IMR-90 (cell line): ENCODE measurements at regions not wholly inside any gene's neighbourhood (a gene's known extent, or its start where the extent isn't known, plus 50 kb on each side); places are given as distances from the start of the nearest gene placed in this dataset.

ENCODE experiments used
- ATAC-seq: fragments of 200-7000 bp; cut with Tn5 transposase; 2 replicates; pipeline ENCODE4 v1.9.1; 2020; ENCODE audit warnings: low read depth, mild to moderate bottlenecking, moderate library complexity
- BruUV-seq: library from RNA; stranded (reverse); fragments of 400-500 nt; replicated peaks from 2 replicates; lab custom pipeline; 2021; lab: Mats Ljungman, UMichigan
- CTCF ChIA-PET: fragments of 300-600 bp; formaldehyde crosslinking; extraction: SDS; loops from one replicate; lab custom pipeline; 2021; ENCODE audit warnings: antibody characterized with exemption; lab: Yijun Ruan, JAX
- POLR2A ChIA-PET: fragments of 300-600 bp; sonication (Branson Sonifier 250); formaldehyde crosslinking; loops from one replicate; lab custom pipeline; 2022; ENCODE audit warnings: antibody characterized with exemption; ENCODE audit not compliant: unreplicated experiment; lab: Charles Lee
- DNase-seq: peaks from one replicate; pipeline ENCODE4 v3.0.0; 2013
- H2AFZ ChIP-seq: replicated peaks from 2 replicates; pipeline ENCODE3; 2013; ENCODE audit warnings: low read length, mild to moderate bottlenecking; ENCODE audit not compliant: poor library complexity
- H2AK5ac ChIP-seq: 2 replicates; pipeline ENCODE4 v1.6.1; 2013; ENCODE audit warnings: low read depth, low read length, inconsistent platforms
- H2AK9ac ChIP-seq: replicated peaks from 2 replicates; pipeline ENCODE3; 2013; ENCODE audit warnings: mild to moderate bottlenecking, low read depth, low read length, moderate library complexity; ENCODE audit not compliant: poor library complexity
- H2BK120ac ChIP-seq: 2 replicates; pipeline ENCODE4 v1.6.1; 2013; ENCODE audit warnings: low read depth, low read length, inconsistent platforms
- H2BK15ac ChIP-seq: 3 replicates; pipeline ENCODE4 v1.6.1; 2013; ENCODE audit warnings: low read depth, low read length, inconsistent platforms
- H2BK20ac ChIP-seq: 2 replicates; pipeline ENCODE4 v1.6.1; 2013; ENCODE audit warnings: low read depth, mild to moderate bottlenecking, inconsistent platforms, low read length, moderate library complexity
- H2BK5ac ChIP-seq: 2 replicates; pipeline ENCODE4 v1.6.1; 2013; ENCODE audit warnings: mild to moderate bottlenecking, low read depth, low read length, inconsistent platforms; ENCODE audit not compliant: poor library complexity, severe bottlenecking
- H3K14ac ChIP-seq: replicated peaks from 2 replicates; pipeline ENCODE4 v1.6.1; 2013; ENCODE audit warnings: low read depth, low read length, inconsistent platforms
- H3K18ac ChIP-seq: 2 replicates; pipeline ENCODE4 v1.6.1; 2013; ENCODE audit warnings: low read depth, low read length, control low read depth
- H3K23ac ChIP-seq: 2 replicates; pipeline ENCODE4 v1.6.1; 2013; ENCODE audit warnings: low read depth, low read length, inconsistent platforms
- H3K27ac ChIP-seq: 2 replicates; pipeline ENCODE4 v1.5.1; 2013; ENCODE audit warnings: mild to moderate bottlenecking, control low read depth, low read length; ENCODE audit not compliant: insufficient read depth
- H3K27me3 ChIP-seq: 2 replicates; pipeline ENCODE4 v1.6.1; 2013; ENCODE audit warnings: low read length; ENCODE audit not compliant: control insufficient read depth, insufficient read depth
- H3K36me3 ChIP-seq: 2 replicates; pipeline ENCODE4 v1.6.1; 2013; ENCODE audit warnings: low read length, mixed read lengths; ENCODE audit not compliant: control insufficient read depth, insufficient read depth
- H3K4ac ChIP-seq: 2 replicates; pipeline ENCODE4 v1.6.1; 2013; ENCODE audit warnings: low read depth, low read length, inconsistent platforms
- H3K4me1 ChIP-seq: 2 replicates; pipeline ENCODE4 v1.6.1; 2013; ENCODE audit warnings: low read length, mixed read lengths; ENCODE audit not compliant: control insufficient read depth, insufficient read depth
- H3K4me2 ChIP-seq: 2 replicates; pipeline ENCODE4 v1.6.1; 2013; ENCODE audit warnings: low read depth, mild to moderate bottlenecking, control low read depth, low read length, moderate library complexity
- H3K4me3 ChIP-seq: 2 replicates; pipeline ENCODE4 v1.5.1; 2013; ENCODE audit warnings: low read depth, mild to moderate bottlenecking, control low read depth, low read length, moderate library complexity; ENCODE audit not compliant: insufficient read depth
- H3K56ac ChIP-seq: 2 replicates; pipeline ENCODE4 v1.6.1; 2013; ENCODE audit warnings: low read length, inconsistent platforms; ENCODE audit not compliant: insufficient read depth; ENCODE audit errors: extremely low read depth
- H3K79me1 ChIP-seq, 2 experiments: 2 replicates each; pipeline ENCODE4 v1.6.1; 2013; ENCODE audit warnings: low read length in 2 of 2, inconsistent platforms in 1 of 2, low read depth in 1 of 2
- H3K9ac ChIP-seq: 2 replicates; pipeline ENCODE4 v1.6.1; 2013; ENCODE audit warnings: low read depth, low read length, control low read depth
- H3K9me1 ChIP-seq: 2 replicates; pipeline ENCODE4 v1.6.1; 2013; ENCODE audit warnings: low read length, inconsistent platforms; ENCODE audit not compliant: insufficient read depth
- H3K9me3 ChIP-seq: 2 replicates; pipeline ENCODE4 v1.6.1; 2013; ENCODE audit warnings: low read length; ENCODE audit not compliant: control insufficient read depth, insufficient read depth
- H4K20me1 ChIP-seq: 2 replicates; pipeline ENCODE4 v1.6.1; 2013; ENCODE audit warnings: low read length, inconsistent platforms; ENCODE audit not compliant: insufficient read depth
- H4K5ac ChIP-seq: 2 replicates; pipeline ENCODE4 v1.6.1; 2013; ENCODE audit warnings: mild to moderate bottlenecking, low read depth, low read length, control low read depth
- H4K8ac ChIP-seq, 2 experiments: 2 replicates each; pipeline ENCODE4 v1.6.1; 2013; ENCODE audit warnings: low read depth in 2 of 2, low read length in 2 of 2, control low read depth in 1 of 2, inconsistent platforms in 1 of 2
- H4K91ac ChIP-seq: 2 replicates; pipeline ENCODE4 v1.6.1; 2013; ENCODE audit warnings: low read depth, low read length, inconsistent platforms; ENCODE audit not compliant: insufficient read depth
- BHLHE40 ChIP-seq: fragments of 150-350 bp; IDR thresholded peaks from 2 replicates; pipeline ENCODE4 v1.6.1; 2016; ENCODE audit warnings: mild to moderate bottlenecking, low read depth, low read length
- CEBPB ChIP-seq: IDR thresholded peaks from 2 replicates; pipeline ENCODE4 v1.6.1; 2012; ENCODE audit warnings: low read depth, low read length, improper control_type of control experiment
- CHD1 ChIP-seq: IDR thresholded peaks from 2 replicates; pipeline ENCODE4 v1.6.1; 2012; ENCODE audit warnings: low read depth, low read length, improper control_type of control experiment
- FOS ChIP-seq: fragments of 150-350 bp; IDR thresholded peaks from 2 replicates; pipeline ENCODE4 v1.6.1; 2016; ENCODE audit warnings: low read depth, low read length
- MAFK ChIP-seq: IDR thresholded peaks from 2 replicates; pipeline ENCODE4 v1.6.1; 2012; ENCODE audit warnings: low read depth, low read length, improper control_type of control experiment
- MAZ ChIP-seq: IDR thresholded peaks from 2 replicates; pipeline ENCODE4 v1.6.1; 2012; ENCODE audit warnings: low read depth, mild to moderate bottlenecking, low read length, improper control_type of control experiment, moderate library complexity, borderline replicate concordance
- MXI1 ChIP-seq: IDR thresholded peaks from 2 replicates; pipeline ENCODE4 v1.6.1; 2012; ENCODE audit warnings: low read depth, mild to moderate bottlenecking, low read length, moderate library complexity, borderline replicate concordance
- NFE2L2 ChIP-seq: fragments of 150-350 bp; IDR thresholded peaks from 2 replicates; pipeline ENCODE4 v1.6.1; 2016; ENCODE audit warnings: low read depth, mild to moderate bottlenecking, low read length
- RCOR1 ChIP-seq: IDR thresholded peaks from 2 replicates; pipeline ENCODE4 v1.6.1; 2012; ENCODE audit warnings: mild to moderate bottlenecking, low read length, improper control_type of control experiment; ENCODE audit not compliant: insufficient replicate concordance
- RFX5 ChIP-seq: IDR thresholded peaks from 2 replicates; pipeline ENCODE4 v1.8.0; 2012; ENCODE audit warnings: low read depth, mild to moderate bottlenecking, low read length, moderate library complexity
- SMC3 ChIP-seq: fragments of 150-350 bp; IDR thresholded peaks from 2 replicates; pipeline ENCODE4 v1.6.1; 2016; ENCODE audit warnings: low read depth, mild to moderate bottlenecking, antibody characterized with exemption, low read length, moderate library complexity
- WGBS, 2 experiments: methylation state at CpG; one replicate each; pipeline versions ENCODE4 v1.1.5 to v1.1.7; 2013; ENCODE audit warnings: missing lambda C conversion rate in 2 of 2; ENCODE audit not compliant: insufficient read length in 1 of 2; ENCODE audit errors: extremely low coverage in 2 of 2; 5-methylcytosine and 5-hydroxymethylcytosine counted together
- dilution Hi-C: fragments of 300-500 bp; cut with HindIII; formaldehyde crosslinking; loops from one replicate; pipeline ENCODE4 v1.14.3; 2018; ENCODE audit warnings: low sequenced_read_pairs; ENCODE audit not compliant: unreplicated experiment
- in situ Hi-C: fragments of 300-500 bp; cut with MboI; formaldehyde crosslinking; loops from 3 replicates; pipeline ENCODE4 v1.14.3; 2019; ENCODE audit warnings: low sequenced_read_pairs, inconsistent platforms, mixed read lengths
- intact Hi-C: fragments of 100-400 bp; cut with micrococcal nuclease; formaldehyde crosslinking; loops from 2 replicates; pipeline ENCODE4 v1.10.0; 2022
- TF ChIP-seq, protein P1 (sequence below): conservative IDR thresholded peaks from 2 replicates; pipeline ENCODE4 v1.5.1; 2012; ENCODE audit warnings: mild to moderate bottlenecking, low read depth, low read length, improper control_type of control experiment
- TF ChIP-seq, protein P2 (sequence below): fragments of 150-350 bp; IDR thresholded peaks from 2 replicates; pipeline ENCODE4 v1.6.1; 2016; ENCODE audit warnings: low read depth, mild to moderate bottlenecking, low read length, moderate library complexity, borderline replicate concordance
- TF ChIP-seq, protein P3 (sequence below): fragments of 150-350 bp; IDR thresholded peaks from 2 replicates; pipeline ENCODE4 v1.6.1; 2017; ENCODE audit warnings: mild to moderate bottlenecking, antibody characterized with exemption, low read length, low read depth

DNA sequence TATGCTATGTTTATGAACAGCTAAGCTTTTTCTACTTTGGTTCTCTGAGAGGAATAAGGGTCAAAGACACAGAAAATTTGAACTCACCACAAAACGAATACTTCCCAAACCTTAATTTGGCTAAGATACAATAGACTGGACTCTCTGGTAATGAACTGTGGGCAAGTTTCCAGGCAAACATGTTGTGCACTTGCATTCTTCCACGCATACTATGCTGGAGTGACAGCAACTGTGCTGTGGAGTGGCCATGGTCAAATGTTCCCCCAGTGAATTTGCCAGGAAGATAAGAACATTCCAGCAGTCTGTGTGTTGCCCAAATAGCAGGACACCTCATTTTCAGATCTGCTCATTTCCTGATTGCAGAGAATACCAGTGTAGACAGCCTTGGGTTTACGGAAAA lies 275.3 kb upstream of the IL12B start:
- no peaks in the 10 kb centered on the region for H3K9me3 ChIP-seq
- H4K20me1 ChIP-seq = no peaks in the 10 kb centered on the region
- no peak overlapping the region for H3K18ac ChIP-seq
- no peak overlapping the region for H3K27ac ChIP-seq
- H2BK120ac ChIP-seq = no peak overlapping the region
- whole genome bisulfite sequencing, 2 experiments = 40% methylated on average over 1 of the region's 3 CpGs; no CpG with 5 or more reads in 1 of the 2 experiments
- no peak overlapping the region for H2BK20ac ChIP-seq
- no peak overlapping the region for H4K8ac ChIP-seq
- ChIA-PET CTCF (no interaction called here), POLR2A (no interaction called here)
- TF ChIP-seq RCOR1 (no peak), CHD1 (no peak), NFE2L2 (no peak), RFX5 (no peak), MAZ (no peak), CEBPB (no peak), MXI1 (no peak), FOS (no peak), BHLHE40 (no peak), MAFK (no peak), SMC3 (no peak)
- TF ChIP-seq, protein P1, sequence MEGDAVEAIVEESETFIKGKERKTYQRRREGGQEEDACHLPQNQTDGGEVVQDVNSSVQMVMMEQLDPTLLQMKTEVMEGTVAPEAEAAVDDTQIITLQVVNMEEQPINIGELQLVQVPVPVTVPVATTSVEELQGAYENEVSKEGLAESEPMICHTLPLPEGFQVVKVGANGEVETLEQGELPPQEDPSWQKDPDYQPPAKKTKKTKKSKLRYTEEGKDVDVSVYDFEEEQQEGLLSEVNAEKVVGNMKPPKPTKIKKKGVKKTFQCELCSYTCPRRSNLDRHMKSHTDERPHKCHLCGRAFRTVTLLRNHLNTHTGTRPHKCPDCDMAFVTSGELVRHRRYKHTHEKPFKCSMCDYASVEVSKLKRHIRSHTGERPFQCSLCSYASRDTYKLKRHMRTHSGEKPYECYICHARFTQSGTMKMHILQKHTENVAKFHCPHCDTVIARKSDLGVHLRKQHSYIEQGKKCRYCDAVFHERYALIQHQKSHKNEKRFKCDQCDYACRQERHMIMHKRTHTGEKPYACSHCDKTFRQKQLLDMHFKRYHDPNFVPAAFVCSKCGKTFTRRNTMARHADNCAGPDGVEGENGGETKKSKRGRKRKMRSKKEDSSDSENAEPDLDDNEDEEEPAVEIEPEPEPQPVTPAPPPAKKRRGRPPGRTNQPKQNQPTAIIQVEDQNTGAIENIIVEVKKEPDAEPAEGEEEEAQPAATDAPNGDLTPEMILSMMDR = no peak
- TF ChIP-seq, protein P2, sequence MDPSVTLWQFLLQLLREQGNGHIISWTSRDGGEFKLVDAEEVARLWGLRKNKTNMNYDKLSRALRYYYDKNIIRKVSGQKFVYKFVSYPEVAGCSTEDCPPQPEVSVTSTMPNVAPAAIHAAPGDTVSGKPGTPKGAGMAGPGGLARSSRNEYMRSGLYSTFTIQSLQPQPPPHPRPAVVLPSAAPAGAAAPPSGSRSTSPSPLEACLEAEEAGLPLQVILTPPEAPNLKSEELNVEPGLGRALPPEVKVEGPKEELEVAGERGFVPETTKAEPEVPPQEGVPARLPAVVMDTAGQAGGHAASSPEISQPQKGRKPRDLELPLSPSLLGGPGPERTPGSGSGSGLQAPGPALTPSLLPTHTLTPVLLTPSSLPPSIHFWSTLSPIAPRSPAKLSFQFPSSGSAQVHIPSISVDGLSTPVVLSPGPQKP = no peak
- TF ChIP-seq, protein P3, sequence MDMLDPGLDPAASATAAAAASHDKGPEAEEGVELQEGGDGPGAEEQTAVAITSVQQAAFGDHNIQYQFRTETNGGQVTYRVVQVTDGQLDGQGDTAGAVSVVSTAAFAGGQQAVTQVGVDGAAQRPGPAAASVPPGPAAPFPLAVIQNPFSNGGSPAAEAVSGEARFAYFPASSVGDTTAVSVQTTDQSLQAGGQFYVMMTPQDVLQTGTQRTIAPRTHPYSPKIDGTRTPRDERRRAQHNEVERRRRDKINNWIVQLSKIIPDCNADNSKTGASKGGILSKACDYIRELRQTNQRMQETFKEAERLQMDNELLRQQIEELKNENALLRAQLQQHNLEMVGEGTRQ = no peak
- H2AK5ac ChIP-seq = no peak overlapping the region
- intact Hi-C loops (no loop called here), dilution Hi-C loops (no loop called here), in situ Hi-C loops (no loop called here)
- no peak for DNase-seq
- peak; percentile 32; the same call in 1 of the 2 replicates for ATAC-seq
- H2BK5ac ChIP-seq = no peak overlapping the region
- no peaks in the 10 kb centered on the region for H3K9me1 ChIP-seq
- no peak overlapping the region for H3K56ac ChIP-seq
- H3K4me1 ChIP-seq = no peaks in the 10 kb centered on the region
- no peak overlapping the region for H3K23ac ChIP-seq
- H3K4me3 ChIP-seq = no peak overlapping the region
- H2AFZ ChIP-seq = no peak overlapping the region
- H3K9ac ChIP-seq = no peak overlapping the region
- no peak overlapping the region for H3K4ac ChIP-seq
- H2BK15ac ChIP-seq = no peak overlapping the region
- no peak overlapping the region for H3K4me2 ChIP-seq
- H3K14ac ChIP-seq = no peak overlapping the region
- no TSS peak for BruUV-seq
- H2AK9ac ChIP-seq = no peak overlapping the region
- no peaks in the 10 kb centered on the region for H3K36me3 ChIP-seq
- H3K79me1 ChIP-seq = no peaks in the 10 kb centered on the region
- no peak overlapping the region for H4K91ac ChIP-seq
- H3K27me3 ChIP-seq = no peaks in the 10 kb centered on the region; the same call in none of the 2 replicates
- H4K5ac ChIP-seq = no peak overlapping the region
